ENCODE measurements at regions not wholly inside any gene's neighbourhood (a gene's known extent, or its start where the extent isn't known, plus 50 kb on each side); places are given as distances from the start of the nearest gene placed in this dataset.

GRCh38 chr1:217989510-217989909, 295.6 kb upstream of the RRP15 start:
- no peak for TF ChIP-seq CTCF (conservative IDR thresholded peaks at IDR 0.05)
- no peak overlapping the region for H2BK15ac ChIP-seq (ENCODE audit: low read depth, low read length)
- H3K4me2 ChIP-seq (ENCODE audit: insufficient read depth, insufficient read length, low read length): no peak overlapping the region
- no peaks in the 10 kb centered on the region; the same call in 1 of the 2 replicates for H3K4me1 ChIP-seq (ENCODE audit: insufficient read depth, low read length)
- Mint-ChIP-seq H3K9me3 (no peaks in the 10 kb centered on the region; a peak in 1 of 5 replicates), H3K27me3 (ENCODE audit: low read depth) (no peaks in the 10 kb centered on the region), H3K4me3 (no peak overlapping the region), H3K36me3 (ENCODE audit: insufficient read depth in 1 of 3, low read depth in 3 of 3) (no peaks in the 10 kb centered on the region), H3K27ac (no peak overlapping the region), H3K4me1 (peaks cover 14% of the 10 kb centered on the region in 2 experiments)
- H3K79me1 ChIP-seq (ENCODE audit: insufficient read depth, low read depth, low read length, poor library complexity, severe bottlenecking): no peaks in the 10 kb centered on the region
- no peak overlapping the region for H3K4ac ChIP-seq (ENCODE audit: low read depth, low read length)
- no peak overlapping the region for H3K56ac ChIP-seq (ENCODE audit: insufficient read length, low read depth, low read length)
- no peak overlapping the region for H4K91ac ChIP-seq (ENCODE audit: insufficient read length, low read depth, low read length)
- no peak overlapping the region for H2BK120ac ChIP-seq (ENCODE audit: low read depth, low read length, poor library complexity, severe bottlenecking)
- H2BK12ac ChIP-seq (ENCODE audit: insufficient read length, low read depth, low read length): no peak overlapping the region
- no peak overlapping the region for H3K27ac ChIP-seq (ENCODE audit: insufficient read length, low read depth, low read length)
- no peak overlapping the region for H2AFZ ChIP-seq (ENCODE audit: low read length)
- H3K27me3 ChIP-seq (ENCODE audit: insufficient read depth, low read length): no peaks in the 10 kb centered on the region
- H3K14ac ChIP-seq (ENCODE audit: insufficient read depth, low read length): no peak overlapping the region
- no peak overlapping the region for H2BK5ac ChIP-seq (ENCODE audit: insufficient read length, low read length)
- no peak overlapping the region for H3T11ph ChIP-seq (ENCODE audit: low read length)
- no peak for DNase-seq
- no CpG with 5 or more reads among the region's 2 CpGs for WGBS (ENCODE audit: extremely low coverage, insufficient read length, low lambda C conversion rate)
- no peak overlapping the region for H2AK5ac ChIP-seq (ENCODE audit: insufficient read length, low read length)
- no peaks in the 10 kb centered on the region for H3K9me3 ChIP-seq (ENCODE audit: control insufficient read depth, low read depth, low read length)
- no peak overlapping the region for H3K9ac ChIP-seq (ENCODE audit: extremely low read depth, insufficient read length, low read length)
- no peaks in the 10 kb centered on the region for H4K20me1 ChIP-seq (ENCODE audit: control insufficient read depth, insufficient read depth, insufficient read length)
- no peaks in the 10 kb centered on the region for H3K79me2 ChIP-seq (ENCODE audit: insufficient read depth, low read length)
- no peak overlapping the region for H3K23ac ChIP-seq (ENCODE audit: insufficient read length, low read depth, low read length)
- no peak overlapping the region for H3K18ac ChIP-seq (ENCODE audit: insufficient read length, low read depth, low read length)
- no peaks in the 10 kb centered on the region for H3K23me2 ChIP-seq (ENCODE audit: insufficient read length, low read depth, low read length, poor library complexity, severe bottlenecking)
- H2BK20ac ChIP-seq (ENCODE audit: low read depth, low read length, poor library complexity, severe bottlenecking): no peak overlapping the region
- no peak overlapping the region for H4K5ac ChIP-seq (ENCODE audit: insufficient read length, low read depth, low read length)
- H4K8ac ChIP-seq (replicated peaks; ENCODE audit: insufficient read length, low read depth, low read length): no peak overlapping the region

Data from H9 (cell line).